ENCODE measurements at regions not wholly inside any gene's neighbourhood (a gene's known extent, or its start where the extent isn't known, plus 50 kb on each side); places are given as distances from the start of the nearest gene placed in this dataset.

- DNase-seq (ENCODE audit: low read depth), result no peak
- no peak for TF ChIP-seq CTCF (IDR thresholded peaks at IDR 0.05; ENCODE audit: control insufficient read depth, insufficient read depth, low read depth, low read length, missing control alignments)
- H3K4me3 ChIP-seq (ENCODE audit: control insufficient read depth, low read depth, low read length), result no peak overlapping the region
These were observed 137.7 kb upstream of the CYP1B1 start for GRCh38 chr2:38213619-38214167.

- no peak for DNase-seq (ENCODE audit: low read depth)
- no peak for TF ChIP-seq CTCF (IDR thresholded peaks at IDR 0.05; ENCODE audit: control insufficient read depth, insufficient read depth, low read depth, low read length, missing control alignments)
- no peak overlapping the region for H3K4me3 ChIP-seq (ENCODE audit: control insufficient read depth, low read depth, low read length)
These were observed 136.4 kb upstream of the CYP1B1 start for GRCh38 chr2:38212312-38212711.

GRCh38 chr2:38207168-38207567 lies 131.2 kb upstream of the CYP1B1 start:
- H3K4me3 ChIP-seq (ENCODE audit: control insufficient read depth, low read depth, low read length), result no peak overlapping the region
- no peak for DNase-seq (ENCODE audit: low read depth)
- TF ChIP-seq CTCF (IDR thresholded peaks at IDR 0.05; ENCODE audit: control insufficient read depth, insufficient read depth, low read depth, low read length, missing control alignments), result no peak

GRCh38 chr2:38203446-38203810 lies 127.5 kb upstream of the CYP1B1 start:
- no peak overlapping the region for H3K4me3 ChIP-seq (ENCODE audit: control insufficient read depth, low read depth, low read length)
- no peak for TF ChIP-seq CTCF (IDR thresholded peaks at IDR 0.05; ENCODE audit: control insufficient read depth, insufficient read depth, low read depth, low read length, missing control alignments)
- DNase-seq (ENCODE audit: low read depth), result no peak

- no peak for TF ChIP-seq CTCF (IDR thresholded peaks at IDR 0.05; ENCODE audit: control insufficient read depth, insufficient read depth, low read depth, low read length, missing control alignments)
- H3K4me3 ChIP-seq (ENCODE audit: control insufficient read depth, low read depth, low read length), result no peak overlapping the region
- DNase-seq (ENCODE audit: low read depth), result no peak
These were observed 126.9 kb upstream of the CYP1B1 start for GRCh38 chr2:38202713-38203445.

GRCh38 chr2:38201784-38202183 lies 125.8 kb upstream of the CYP1B1 start:
- no peak for DNase-seq (ENCODE audit: low read depth)
- no peak overlapping the region for H3K4me3 ChIP-seq (ENCODE audit: control insufficient read depth, low read depth, low read length)
- TF ChIP-seq CTCF (IDR thresholded peaks at IDR 0.05; ENCODE audit: control insufficient read depth, insufficient read depth, low read depth, low read length, missing control alignments), result no peak
